CD4-positive, alpha-beta memory T cell (primary cell): ENCODE measurements at regions not wholly inside any gene's neighbourhood (a gene's known extent, or its start where the extent isn't known, plus 50 kb on each side); places are given as distances from the start of the nearest gene placed in this dataset.

Experiments
- CTCF ChIA-PET: fragments of 350-600 bp; sonication (Branson Sonifier 250); formaldehyde crosslinking; loops from one replicate; lab custom pipeline; 2021; ENCODE audit warnings: inconsistent platforms; ENCODE audit not compliant: partially characterized antibody; lab: Charles Lee
- POLR2A ChIA-PET: fragments of 350-600 bp; sonication (Branson Sonifier 250); formaldehyde crosslinking; loops from one replicate; lab custom pipeline; 2021; ENCODE audit not compliant: partially characterized antibody; lab: Charles Lee
- DNase-seq, 5 donors: peaks; one replicate each; pipeline versions ENCODE4 v3.0.0 to v3.0.0-alpha.2; 2020 to 2022; ENCODE audit warnings: mixed read lengths in 1 of 5
- H3K27ac ChIP-seq: one replicate; pipeline ENCODE4 v1.7.0; 2013; ENCODE audit warnings: low read depth, low read length
- H3K27me3 ChIP-seq: 2 replicates; pipeline ENCODE4 v1.7.0; 2013; ENCODE audit warnings: mild to moderate bottlenecking, low read length, moderate library complexity; ENCODE audit not compliant: insufficient read depth
- H3K36me3 ChIP-seq: 2 replicates; pipeline ENCODE4 v1.7.0; 2013; ENCODE audit warnings: mild to moderate bottlenecking, low read length, moderate library complexity; ENCODE audit not compliant: insufficient read depth
- H3K4me1 ChIP-seq: 2 replicates; pipeline ENCODE4 v1.7.0; 2013; ENCODE audit warnings: mild to moderate bottlenecking, low read length, moderate library complexity; ENCODE audit not compliant: insufficient read depth
- H3K4me3 ChIP-seq, 2 donors: one replicate each; pipeline ENCODE4 v1.7.0; 2013; ENCODE audit warnings: low read length in 2 of 2, mild to moderate bottlenecking in 1 of 2
- H3K9me3 ChIP-seq, 2 donors: one replicate each; pipeline ENCODE4 v1.7.0; 2013; ENCODE audit warnings: low read length in 2 of 2, control low read depth in 1 of 2; ENCODE audit not compliant: control insufficient read depth in 1 of 2
- H3K27ac Mint-ChIP-seq, 7 donors: one replicate each; pipeline ENCODE4 v1.8.0; 2020 to 2021; ENCODE audit warnings: mixed read lengths in 7 of 7, mild to moderate bottlenecking in 6 of 7, inconsistent platforms in 3 of 7, moderate library complexity in 3 of 7
- H3K27me3 Mint-ChIP-seq, 2 donors: one replicate each; pipeline ENCODE4 v1.8.0; 2020 to 2021; ENCODE audit warnings: mixed read lengths in 2 of 2
- H3K36me3 Mint-ChIP-seq, 2 donors: one replicate each; pipeline ENCODE4 v1.8.0; 2020 to 2021; ENCODE audit warnings: mixed read lengths in 2 of 2, inconsistent platforms in 1 of 2, mild to moderate bottlenecking in 1 of 2
- H3K4me1 Mint-ChIP-seq, 4 donors: one replicate each; pipeline ENCODE4 v1.8.0; 2020 to 2021; ENCODE audit warnings: mixed read lengths in 4 of 4, mild to moderate bottlenecking in 1 of 4
- H3K4me3 Mint-ChIP-seq, 8 donors: one replicate each; pipeline ENCODE4 v1.8.0; 2020 to 2021; ENCODE audit warnings: mixed read lengths in 8 of 8, mild to moderate bottlenecking in 7 of 8, moderate library complexity in 6 of 8, inconsistent platforms in 3 of 8
- H3K9me3 Mint-ChIP-seq, 8 donors: one replicate each; pipeline ENCODE4 v1.8.0; 2020 to 2021; ENCODE audit warnings: mixed read lengths in 8 of 8, mild to moderate bottlenecking in 5 of 8, inconsistent platforms in 3 of 8, moderate library complexity in 1 of 8
- intact Hi-C: fragments of 100-400 bp; cut with micrococcal nuclease; formaldehyde crosslinking; loops from one replicate; pipeline ENCODE4 v1.15.1; 2023

DNA sequence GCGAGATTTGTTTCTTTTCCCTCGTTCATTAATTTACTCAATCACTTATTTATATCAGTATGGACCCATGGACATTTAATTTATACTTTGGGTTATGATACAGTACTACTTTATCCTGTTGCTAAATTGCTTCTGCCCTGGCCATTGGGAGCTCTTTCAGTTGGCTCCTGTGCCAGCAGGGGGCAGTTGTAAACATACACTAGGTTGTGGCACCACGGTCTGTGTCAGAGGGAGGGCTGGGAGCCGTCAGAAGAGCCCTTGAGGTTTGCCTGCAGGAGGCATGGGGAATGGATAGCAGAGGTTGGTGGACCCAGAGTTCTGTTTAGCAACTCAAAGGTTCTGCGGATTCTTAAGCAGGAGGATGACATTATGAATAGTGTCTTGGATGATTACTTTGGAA is 94.3 kb downstream of the ERCC5 start:
- DNase-seq = no peak
- intact Hi-C loops = no loop called here
- ChIA-PET POLR2A (no interaction called here), CTCF (no interaction called here)
- Histone ChIP-seq H3K9me3 (no peaks in the 10 kb centered on the region), H3K4me3 (no peak overlapping the region), H3K4me1 (no peaks in the 10 kb centered on the region), H3K36me3 (no peaks in the 10 kb centered on the region), H3K27me3 (peaks cover 5% of the 10 kb centered on the region), H3K27ac (no peak overlapping the region)
- no peaks in the 10 kb centered on the region for H3K4me1 Mint-ChIP-seq
- no peaks in the 10 kb centered on the region for H3K36me3 Mint-ChIP-seq
- no peak overlapping the region for H3K4me3 Mint-ChIP-seq
- H3K27ac Mint-ChIP-seq = no peak overlapping the region
- peaks cover 11 to 29% of the 10 kb centered on the region in 2 donors for H3K27me3 Mint-ChIP-seq
- H3K9me3 Mint-ChIP-seq = peaks cover 2 to 14% (median 8%) of the 10 kb centered on the region in 8 donors

DNA sequence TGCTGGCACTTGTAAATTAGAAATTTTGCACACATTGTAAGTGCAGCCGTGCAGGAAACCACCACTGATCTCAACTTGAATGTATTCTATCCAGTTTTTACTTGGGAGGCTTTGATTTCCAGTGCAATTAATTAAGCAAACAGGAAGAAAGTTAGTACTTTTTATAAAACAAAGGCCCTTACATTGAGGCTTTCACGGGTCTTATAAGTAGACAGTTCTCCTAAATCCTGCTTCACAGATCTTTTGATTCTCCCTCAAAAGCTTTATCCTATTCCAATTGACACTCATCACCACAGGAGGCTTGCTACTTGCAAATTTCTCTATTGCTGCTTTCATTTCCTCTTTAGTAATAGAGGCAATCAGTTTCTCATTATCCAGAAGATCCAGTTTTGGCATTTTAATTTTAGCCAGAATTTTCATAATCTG is 90.1 kb downstream of the ERCC5 start:
- ChIA-PET POLR2A (no interaction called here), CTCF (no interaction called here)
- DNase-seq = no peak
- Mint-ChIP-seq H3K4me3 (no peak overlapping the region), H3K27ac (no peak overlapping the region), H3K4me1 (no peaks in the 10 kb centered on the region), H3K9me3 (peaks cover 0 to 9% (median 2%) of the 10 kb centered on the region in 8 donors), H3K36me3 (no peaks in the 10 kb centered on the region), H3K27me3 (peaks cover 2 to 24% of the 10 kb centered on the region in 2 donors)
- H3K36me3 ChIP-seq = no peaks in the 10 kb centered on the region
- intact Hi-C loops = no loop called here
- H3K4me1 ChIP-seq = no peaks in the 10 kb centered on the region
- H3K27ac ChIP-seq = no peak overlapping the region
- no peak overlapping the region for H3K4me3 ChIP-seq
- peaks cover 5% of the 10 kb centered on the region for H3K27me3 ChIP-seq
- no peaks in the 10 kb centered on the region for H3K9me3 ChIP-seq

DNA sequence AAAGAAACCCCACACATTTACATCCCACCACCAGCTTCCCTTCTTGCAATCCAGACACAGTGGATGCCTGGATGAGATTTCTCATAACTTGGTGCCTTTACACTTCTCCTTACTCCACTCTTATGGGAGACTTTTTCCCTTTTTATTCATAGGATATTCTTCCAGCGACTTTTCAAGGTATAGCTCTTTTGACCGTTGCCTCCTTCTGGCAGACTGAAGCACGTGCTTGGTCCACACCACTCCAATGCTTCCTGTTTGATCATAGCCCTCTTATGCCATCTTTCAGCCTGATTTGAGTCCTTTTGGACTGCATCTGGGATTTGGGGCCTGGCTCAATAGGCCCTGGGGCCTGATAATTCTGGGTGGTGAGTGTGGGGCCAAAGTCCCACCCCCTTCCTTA is 87.7 kb downstream of the ERCC5 start:
- no peak overlapping the region for H3K27ac ChIP-seq
- intact Hi-C loops = no loop called here
- no peak overlapping the region for H3K4me3 ChIP-seq
- H3K27me3 Mint-ChIP-seq = peaks cover 2 to 19% of the 10 kb centered on the region in 2 donors
- DNase-seq = no peak
- peaks cover under 1% of the 10 kb centered on the region for H3K27me3 ChIP-seq
- H3K9me3 Mint-ChIP-seq = peaks cover 0 to 1% (median 0%) of the 10 kb centered on the region in 8 donors
- H3K27ac Mint-ChIP-seq = peak overlapping the region in 2 of 7 donors; percentile 4 to 74
- no peaks in the 10 kb centered on the region for H3K36me3 ChIP-seq
- peaks cover 0 to 2% (median 0%) of the 10 kb centered on the region in 4 donors for H3K4me1 Mint-ChIP-seq
- CTCF ChIA-PET = no interaction called here
- no peak overlapping the region for H3K4me3 Mint-ChIP-seq
- H3K9me3 ChIP-seq = no peaks in the 10 kb centered on the region
- no peaks in the 10 kb centered on the region for H3K4me1 ChIP-seq
- no peaks in the 10 kb centered on the region for H3K36me3 Mint-ChIP-seq
- POLR2A ChIA-PET = no interaction called here

DNA sequence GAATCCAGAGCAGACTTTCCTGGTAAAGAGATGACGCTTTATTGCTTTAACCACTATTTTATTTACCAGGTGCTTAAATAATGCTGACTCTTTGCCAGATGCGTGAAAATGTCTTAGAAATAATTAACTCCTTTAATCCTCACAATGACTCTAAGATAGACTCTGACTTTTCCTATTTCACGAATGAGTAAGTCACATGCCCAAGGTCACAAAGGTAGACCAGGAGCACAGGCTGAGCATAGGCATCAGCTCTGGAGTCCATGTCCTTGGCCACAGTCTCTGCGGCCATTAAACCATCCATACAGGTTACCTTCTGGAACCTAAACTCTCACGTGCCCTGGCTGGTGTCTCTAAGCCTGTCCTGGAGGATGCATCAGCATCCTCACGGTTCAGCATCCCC is 87.3 kb downstream of the ERCC5 start:
- Histone ChIP-seq H3K27me3 (no peaks in the 10 kb centered on the region), H3K4me1 (no peaks in the 10 kb centered on the region), H3K27ac (no peak overlapping the region), H3K36me3 (no peaks in the 10 kb centered on the region), H3K9me3 (no peaks in the 10 kb centered on the region), H3K4me3 (no peak overlapping the region)
- intact Hi-C loops = no loop called here
- Mint-ChIP-seq H3K36me3 (no peaks in the 10 kb centered on the region), H3K27me3 (peaks cover 2 to 15% of the 10 kb centered on the region in 2 donors), H3K4me3 (no peak overlapping the region), H3K9me3 (peaks cover 0 to 1% (median 0%) of the 10 kb centered on the region in 8 donors), H3K4me1 (peaks cover 0 to 2% (median 0%) of the 10 kb centered on the region in 4 donors), H3K27ac (no peak overlapping the region)
- no peak for DNase-seq
- POLR2A ChIA-PET = no interaction called here
- CTCF ChIA-PET = interaction anchor here (1.3 kb wide), 1 partner anchor 11 kb away, joined by 3 read pairs; no protein-coding TSS in a partner anchor

DNA sequence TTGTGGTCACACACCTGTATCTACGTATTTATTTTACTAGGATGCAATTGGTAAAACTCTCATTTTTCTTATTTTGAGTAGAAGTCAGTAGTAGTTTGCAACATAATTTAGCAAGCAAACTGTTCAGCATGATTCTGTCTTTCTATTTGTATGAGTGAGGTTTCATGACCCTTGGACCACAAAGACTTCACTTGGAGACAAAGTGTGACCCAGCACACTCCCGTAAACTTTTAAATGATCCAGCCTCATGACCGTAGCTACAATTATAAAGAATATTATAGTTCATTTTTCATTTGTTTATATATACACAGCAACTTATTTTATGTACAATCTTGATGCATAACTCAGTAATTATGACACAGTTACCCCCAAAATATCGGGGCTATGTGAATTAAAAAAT is 86.5 kb downstream of the ERCC5 start:
- intact Hi-C loops = no loop called here
- H3K4me1 Mint-ChIP-seq = peaks cover 0 to 2% (median 0%) of the 10 kb centered on the region in 4 donors
- Histone ChIP-seq H3K27me3 (no peaks in the 10 kb centered on the region), H3K4me3 (no peak overlapping the region), H3K27ac (no peak overlapping the region), H3K9me3 (no peaks in the 10 kb centered on the region), H3K36me3 (no peaks in the 10 kb centered on the region), H3K4me1 (no peaks in the 10 kb centered on the region)
- no peak overlapping the region for H3K4me3 Mint-ChIP-seq
- ChIA-PET CTCF (interaction anchor here (1.3 kb wide), 1 partner anchor 10 kb away, joined by 3 read pairs; no protein-coding TSS in a partner anchor), POLR2A (no interaction called here)
- no peaks in the 10 kb centered on the region for H3K36me3 Mint-ChIP-seq
- H3K27me3 Mint-ChIP-seq = peaks cover 5 to 12% of the 10 kb centered on the region in 2 donors
- no peak overlapping the region for H3K27ac Mint-ChIP-seq
- no peak for DNase-seq
- peaks cover 0 to 4% (median 0%) of the 10 kb centered on the region in 8 donors for H3K9me3 Mint-ChIP-seq

DNA sequence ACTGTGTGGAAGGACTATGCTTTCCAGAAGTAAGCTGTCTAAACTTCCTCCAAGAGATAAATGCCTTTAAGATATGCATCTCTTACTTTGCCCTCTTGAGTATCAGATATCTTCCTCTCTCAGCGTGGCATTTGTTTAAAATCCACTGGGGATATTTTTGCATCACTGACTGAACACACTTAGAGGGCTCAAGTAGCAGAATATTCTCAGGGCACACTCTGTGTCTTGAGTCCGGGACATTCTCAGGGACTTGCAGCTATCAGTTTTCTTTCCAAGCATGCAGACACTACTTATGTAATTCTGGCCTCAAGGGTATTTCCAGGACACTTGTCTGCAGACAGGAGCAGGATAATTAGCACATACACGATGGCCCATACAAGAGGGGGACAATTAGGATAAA is 84.7 kb downstream of the ERCC5 start:
- H3K27ac ChIP-seq = no peak overlapping the region
- ChIA-PET POLR2A (no interaction called here), CTCF (no interaction called here)
- intact Hi-C loops = no loop called here
- Mint-ChIP-seq H3K27me3 (peaks cover 4 to 13% of the 10 kb centered on the region in 2 donors), H3K36me3 (no peaks in the 10 kb centered on the region), H3K9me3 (peaks cover 0 to 6% (median 1%) of the 10 kb centered on the region in 8 donors), H3K4me1 (peaks cover 0 to 2% (median 0%) of the 10 kb centered on the region in 4 donors), H3K27ac (no peak overlapping the region), H3K4me3 (no peak overlapping the region)
- H3K36me3 ChIP-seq = no peaks in the 10 kb centered on the region
- no peaks in the 10 kb centered on the region for H3K9me3 ChIP-seq
- H3K4me3 ChIP-seq = no peak overlapping the region
- H3K4me1 ChIP-seq = no peaks in the 10 kb centered on the region
- DNase-seq = no peak
- no peaks in the 10 kb centered on the region for H3K27me3 ChIP-seq

DNA sequence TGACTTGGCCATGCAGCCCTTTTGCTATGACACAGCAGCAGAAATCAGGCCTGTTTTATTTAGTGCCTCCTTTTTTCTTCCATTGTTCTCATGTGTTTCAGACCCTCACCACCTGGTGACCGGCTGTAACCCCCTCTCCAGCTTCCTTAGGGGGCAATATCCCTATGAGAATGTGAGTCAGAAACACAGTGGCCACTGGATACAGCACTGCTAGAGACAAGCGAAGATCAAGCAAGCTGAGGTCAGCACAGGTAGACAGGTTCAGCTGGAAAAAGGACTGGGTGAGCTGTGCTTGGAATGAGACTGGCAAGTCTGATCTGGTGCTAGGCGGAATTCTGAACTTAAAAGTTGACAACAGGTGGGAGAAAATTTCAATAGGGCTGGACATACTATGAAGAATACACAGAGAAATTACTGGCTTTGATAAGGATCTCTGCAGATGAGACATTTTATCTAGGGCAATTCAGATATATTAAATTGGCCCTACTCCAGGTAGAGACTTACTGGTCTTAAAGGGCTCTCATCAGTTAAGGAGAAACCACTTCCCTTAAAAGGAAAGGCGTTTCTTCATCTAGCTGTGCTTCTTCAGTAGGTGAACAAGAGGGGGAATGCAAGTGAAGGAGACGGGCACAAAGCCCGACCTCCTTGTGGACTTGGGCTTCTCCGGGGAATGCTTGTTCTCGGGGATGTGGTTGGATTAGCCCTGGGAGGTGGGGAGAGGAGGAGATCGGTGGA is 83.3 kb downstream of the ERCC5 start:
- POLR2A ChIA-PET = no interaction called here
- no peaks in the 10 kb centered on the region for H3K27me3 ChIP-seq
- no peak for DNase-seq
- Mint-ChIP-seq H3K4me3 (no peak overlapping the region), H3K27me3 (peaks cover 8 to 16% of the 10 kb centered on the region in 2 donors), H3K4me1 (peaks cover 0 to 2% (median 0%) of the 10 kb centered on the region in 4 donors), H3K9me3 (peaks cover 0 to 7% (median 5%) of the 10 kb centered on the region in 8 donors), H3K27ac (no peak overlapping the region), H3K36me3 (no peaks in the 10 kb centered on the region)
- no peak overlapping the region for H3K4me3 ChIP-seq
- H3K9me3 ChIP-seq = no peaks in the 10 kb centered on the region
- intact Hi-C loops = no loop called here
- H3K27ac ChIP-seq = no peak overlapping the region
- no peaks in the 10 kb centered on the region for H3K36me3 ChIP-seq
- no peaks in the 10 kb centered on the region for H3K4me1 ChIP-seq
- CTCF ChIA-PET = no interaction called here
